ENCODE measurements at regions not wholly inside any gene's neighbourhood (a gene's known extent, or its start where the extent isn't known, plus 50 kb on each side); places are given as distances from the start of the nearest gene placed in this dataset.

DNA sequence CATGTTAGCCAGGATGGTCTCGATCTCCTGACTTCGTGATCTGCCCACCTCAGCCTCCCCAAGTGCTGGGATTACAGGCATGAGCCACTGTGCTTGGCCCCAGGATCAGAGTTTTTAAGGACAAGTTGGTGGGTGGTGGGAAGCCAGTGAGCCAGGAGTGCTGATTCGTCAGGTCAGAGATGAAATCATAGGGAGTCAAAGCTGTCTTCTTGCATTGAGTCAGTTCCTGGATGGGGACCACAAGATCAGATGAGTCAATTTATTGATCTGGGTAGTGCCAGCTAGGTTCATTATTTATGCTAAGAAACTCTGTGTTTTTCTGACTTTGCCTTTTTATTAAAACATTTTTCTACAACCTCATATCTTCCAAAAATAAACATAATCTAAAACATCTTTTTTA, 423.8 kb downstream of the ARL4A start:
- TF ChIP-seq, protein P1, sequence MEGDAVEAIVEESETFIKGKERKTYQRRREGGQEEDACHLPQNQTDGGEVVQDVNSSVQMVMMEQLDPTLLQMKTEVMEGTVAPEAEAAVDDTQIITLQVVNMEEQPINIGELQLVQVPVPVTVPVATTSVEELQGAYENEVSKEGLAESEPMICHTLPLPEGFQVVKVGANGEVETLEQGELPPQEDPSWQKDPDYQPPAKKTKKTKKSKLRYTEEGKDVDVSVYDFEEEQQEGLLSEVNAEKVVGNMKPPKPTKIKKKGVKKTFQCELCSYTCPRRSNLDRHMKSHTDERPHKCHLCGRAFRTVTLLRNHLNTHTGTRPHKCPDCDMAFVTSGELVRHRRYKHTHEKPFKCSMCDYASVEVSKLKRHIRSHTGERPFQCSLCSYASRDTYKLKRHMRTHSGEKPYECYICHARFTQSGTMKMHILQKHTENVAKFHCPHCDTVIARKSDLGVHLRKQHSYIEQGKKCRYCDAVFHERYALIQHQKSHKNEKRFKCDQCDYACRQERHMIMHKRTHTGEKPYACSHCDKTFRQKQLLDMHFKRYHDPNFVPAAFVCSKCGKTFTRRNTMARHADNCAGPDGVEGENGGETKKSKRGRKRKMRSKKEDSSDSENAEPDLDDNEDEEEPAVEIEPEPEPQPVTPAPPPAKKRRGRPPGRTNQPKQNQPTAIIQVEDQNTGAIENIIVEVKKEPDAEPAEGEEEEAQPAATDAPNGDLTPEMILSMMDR (IDR thresholded peaks at IDR 0.05): no peak

DNA sequence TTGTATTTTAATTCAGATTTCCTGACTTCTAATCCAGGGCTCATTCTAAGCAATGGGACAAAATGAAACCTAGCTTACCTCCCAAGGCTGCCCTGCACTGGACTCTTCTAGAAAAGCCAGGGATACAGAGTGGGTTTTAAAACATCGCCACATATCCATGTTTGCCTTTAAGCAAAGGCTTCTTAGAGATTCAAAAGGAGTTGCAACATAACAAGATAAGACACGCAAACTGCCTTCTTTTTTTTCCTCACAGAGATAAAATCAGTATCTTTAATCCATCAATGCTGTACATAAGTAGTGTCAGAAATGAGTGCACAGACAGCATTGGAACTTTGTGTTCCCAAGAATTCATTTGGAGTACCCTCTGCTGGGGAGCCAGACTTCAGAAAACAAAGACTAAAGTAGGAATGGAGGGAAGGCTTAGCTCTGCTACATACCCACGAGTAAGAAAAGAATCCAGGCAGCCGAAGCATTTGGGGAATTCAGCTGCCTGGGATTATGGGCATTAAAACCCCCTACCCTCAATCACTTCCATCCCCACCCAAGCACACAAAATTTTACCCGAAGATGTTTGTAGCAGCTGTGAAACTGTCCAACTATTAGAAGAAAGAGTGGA, 427.8 kb downstream of the ARL4A start:
- TF ChIP-seq, protein P1 (IDR thresholded peaks at IDR 0.05): no peak

DNA sequence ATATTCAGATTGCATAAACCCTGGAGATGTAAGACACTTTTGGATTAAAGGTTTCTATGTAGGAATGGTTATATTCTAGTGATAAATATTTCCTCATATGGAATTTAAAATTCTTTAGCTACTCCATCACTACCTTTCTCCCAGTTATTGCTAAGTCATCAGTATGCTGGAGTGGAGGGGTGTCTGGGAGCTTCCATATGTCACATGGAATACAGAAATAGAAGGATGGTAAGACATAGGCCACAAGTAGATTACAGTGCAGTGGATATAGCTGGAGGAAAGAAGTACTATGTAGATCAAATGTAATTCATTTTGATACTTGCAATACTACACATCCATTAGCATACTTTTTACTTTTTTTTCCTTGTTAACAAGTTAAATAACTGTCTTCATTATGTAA, 428.4 kb downstream of the ARL4A start:
- TF ChIP-seq, protein P1 (IDR thresholded peaks at IDR 0.05): no peak

DNA sequence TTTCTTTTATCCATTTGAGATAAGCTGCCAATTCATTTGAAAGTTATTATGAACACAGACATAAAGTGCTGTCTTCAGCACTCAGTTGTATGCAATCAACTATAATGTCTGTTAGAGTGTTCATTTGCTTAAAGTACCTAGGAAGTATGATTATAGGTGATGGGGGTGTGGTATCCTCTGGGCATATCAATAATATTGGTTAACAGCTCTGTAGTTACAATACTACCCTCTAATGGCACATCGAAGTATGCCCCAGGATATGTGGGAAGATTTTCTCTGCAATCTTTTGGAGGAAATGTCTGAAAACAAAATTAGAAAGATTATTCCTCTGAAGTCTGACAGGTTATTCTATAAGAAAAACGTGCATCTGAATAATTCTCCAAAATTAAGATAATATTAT, 429.7 kb downstream of the ARL4A start:
- TF ChIP-seq, protein P1 (IDR thresholded peaks at IDR 0.05): peak; percentile 78

DNA sequence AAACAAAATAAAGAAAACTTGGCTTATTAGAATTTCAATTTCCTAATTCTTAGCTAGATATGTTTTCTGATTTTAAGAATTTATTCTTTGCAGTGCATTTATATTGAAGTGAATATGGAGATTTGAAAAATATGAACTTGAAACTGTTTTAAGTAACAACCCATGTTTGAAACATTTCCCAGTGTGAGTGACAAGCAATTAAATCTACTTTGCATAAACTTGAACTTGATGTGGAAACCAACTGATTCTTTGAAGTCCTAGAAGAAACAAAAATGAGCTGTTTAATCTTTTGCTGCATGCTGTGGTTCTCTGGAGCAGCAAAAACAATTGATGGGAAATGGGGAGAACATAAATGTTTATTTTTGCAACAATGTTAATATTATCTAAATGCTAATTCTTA, 430.2 kb downstream of the ARL4A start:
- TF ChIP-seq, protein P1 (IDR thresholded peaks at IDR 0.05): no peak

DNA sequence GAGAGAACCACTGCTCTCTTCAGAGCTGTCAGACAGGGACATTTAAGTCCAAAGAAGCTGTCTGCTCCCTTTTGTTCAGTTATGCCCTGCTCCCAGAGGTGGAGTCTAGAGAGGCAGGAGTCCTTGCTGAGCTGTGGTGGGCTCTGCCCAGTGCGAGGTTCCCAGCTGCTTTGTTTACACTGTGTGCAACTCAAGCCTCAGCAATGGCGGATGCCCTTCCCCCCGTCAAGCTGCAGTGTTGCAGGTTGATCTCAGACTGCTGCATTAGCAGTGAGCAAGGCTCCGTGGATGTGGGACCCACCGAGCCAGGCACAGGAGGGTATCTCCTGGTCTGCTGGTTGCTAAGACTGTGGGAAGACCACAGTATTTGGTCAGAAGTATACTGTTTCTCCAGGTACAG, 438.9 kb downstream of the ARL4A start:
- TF ChIP-seq, protein P1 (IDR thresholded peaks at IDR 0.05): no peak

DNA sequence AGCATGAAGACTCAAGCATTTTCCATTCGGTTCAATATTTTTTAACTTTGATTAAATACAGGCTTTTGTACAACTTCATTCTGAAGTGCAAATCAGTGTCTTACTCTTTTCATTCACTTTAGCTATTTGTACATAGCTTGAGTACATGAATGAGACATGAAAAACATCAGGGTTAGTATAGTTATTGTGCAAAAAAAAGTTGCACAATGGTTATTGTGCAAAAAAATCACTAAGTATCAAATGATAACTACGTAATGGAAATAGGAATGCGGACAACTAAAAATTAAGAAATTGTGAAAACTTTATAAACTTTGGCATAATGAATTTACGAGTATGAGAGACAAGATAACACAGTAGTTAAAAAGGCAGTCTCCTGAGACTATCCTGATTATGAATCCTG, 442.9 kb downstream of the ARL4A start:
- TF ChIP-seq, protein P1 (IDR thresholded peaks at IDR 0.05): no peak

DNA sequence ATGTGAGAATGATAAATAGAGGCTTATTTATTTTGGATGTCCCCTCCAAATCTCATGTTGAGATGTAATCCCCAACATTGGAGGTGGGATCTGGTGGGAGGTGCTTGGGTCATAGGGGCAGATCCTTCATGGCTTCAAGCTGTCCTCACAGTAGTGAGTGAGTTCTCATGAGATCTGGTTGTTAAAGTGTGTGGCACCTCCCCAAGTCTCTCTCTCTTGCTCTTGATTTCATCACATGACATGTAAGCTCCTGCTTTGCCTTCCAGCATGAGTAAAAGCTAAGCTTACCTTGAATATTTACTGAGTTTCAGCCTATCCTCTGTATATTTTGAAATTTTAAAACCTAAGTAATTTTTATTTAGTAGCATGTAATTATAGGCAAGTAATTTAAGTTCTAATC, 444.9 kb downstream of the ARL4A start:
- TF ChIP-seq, protein P1 (IDR thresholded peaks at IDR 0.05): no peak

All from LNCAP (cell line).